ENCODE measurements at regions not wholly inside any gene's neighbourhood (a gene's known extent, or its start where the extent isn't known, plus 50 kb on each side); places are given as distances from the start of the nearest gene placed in this dataset.

- TF ChIP-seq ZSCAN20 (CRISPR knock-in tag; IDR thresholded peaks at IDR 0.05) (no peak), JUN (IDR thresholded peaks at IDR 0.05) (no peak), BHLHE40 (IDR thresholded peaks at IDR 0.05; ENCODE audit: low read depth, low read length) (no peak), FOSL2 (IDR thresholded peaks at IDR 0.05) (no peak), FOSL2 (CRISPR knock-in tag; IDR thresholded peaks at IDR 0.05) (no peak), POLR2A (IDR thresholded peaks at IDR 0.05; ENCODE audit: low read length) (no peak), RCOR1 (IDR thresholded peaks at IDR 0.05; ENCODE audit: low read depth, low read length) (no peak), HDAC2 (IDR thresholded peaks at IDR 0.05) (no peak)
Observed at GRCh38 chr12:30458453-30458852, 237.2 kb downstream of the IPO8 start.

Data from A549 (cell line).